Esophagus squamous epithelium (tissue), 5 donors: ENCODE measurements at regions not wholly inside any gene's neighbourhood (a gene's known extent, or its start where the extent isn't known, plus 50 kb on each side); places are given as distances from the start of the nearest gene placed in this dataset.
A peak's percentile ranks its signal among the peaks of the same experiment; 100 is the strongest.

Experiments
- DNase-seq: peaks from one replicate; lab custom pipeline; 2025; lab: John Stamatoyannopoulos, UW
- H3K27ac ChIP-seq, 4 donors: fragments of 200-600 bp; sonication (generic); one replicate each; pipeline ENCODE4 v1.5.1; 2016 to 2019; ENCODE audit warnings: mild to moderate bottlenecking in 1 of 4
- H3K27me3 ChIP-seq, 4 donors: fragments of 200-600 bp; sonication (generic); 1 replicate in 3 of 4; 2 replicates in 1 of 4; pipeline versions ENCODE4 v1.5.1 to v1.6.0; 2017 to 2021; ENCODE audit warnings: antibody characterized with exemption in 1 of 4
- H3K36me3 ChIP-seq, 3 donors: fragments of 200-600 bp; sonication (generic); one replicate each; pipeline ENCODE4 v1.5.1; 2016 to 2019
- H3K4me1 ChIP-seq, 3 donors: fragments of 200-600 bp; sonication (generic); one replicate each; pipeline ENCODE4 v1.5.1; 2017 to 2019
- H3K4me3 ChIP-seq, 4 donors: fragments of 200-600 bp; sonication (generic); 1 replicate in 3 of 4; 2 replicates in 1 of 4; pipeline ENCODE4 v1.5.1; 2016 to 2019; ENCODE audit warnings: mild to moderate bottlenecking in 2 of 4, moderate library complexity in 1 of 4
- H3K9me3 ChIP-seq, 3 donors: fragments of 200-600 bp; sonication (generic); one replicate each; pipeline ENCODE4 v1.5.1; 2016 to 2019
- CTCF ChIP-seq, 6 experiments: fragments of 450-650 bp in 4 of 6; fragments of 200-600 bp in 2 of 6; sonication (generic) in 2 of 6; IDR thresholded peaks; one replicate each; pipeline ENCODE4 v1.5.1; 2016 to 2019; ENCODE audit warnings: antibody characterized with exemption in 6 of 6, mild to moderate bottlenecking in 4 of 6, moderate library complexity in 4 of 6
- POLR2A ChIP-seq, 4 donors: fragments of 450-650 bp; IDR thresholded peaks; one replicate each; pipeline ENCODE4 v1.6.1; 2017; ENCODE audit warnings: antibody characterized with exemption in 4 of 4, mild to moderate bottlenecking in 4 of 4, moderate library complexity in 3 of 4
- WGBS, 2 donors: methylation state at CpG; one replicate each; pipeline ENCODE4 v1.1.5; 2018; 5-methylcytosine and 5-hydroxymethylcytosine counted together
- intact Hi-C: fragments of 100-400 bp; cut with DNase I; formaldehyde crosslinking; loops from one replicate; pipeline ENCODE4 v1.15.0; 2022
- donor health status: DM: yes; HTN: yes; CAD: no.

DNA sequence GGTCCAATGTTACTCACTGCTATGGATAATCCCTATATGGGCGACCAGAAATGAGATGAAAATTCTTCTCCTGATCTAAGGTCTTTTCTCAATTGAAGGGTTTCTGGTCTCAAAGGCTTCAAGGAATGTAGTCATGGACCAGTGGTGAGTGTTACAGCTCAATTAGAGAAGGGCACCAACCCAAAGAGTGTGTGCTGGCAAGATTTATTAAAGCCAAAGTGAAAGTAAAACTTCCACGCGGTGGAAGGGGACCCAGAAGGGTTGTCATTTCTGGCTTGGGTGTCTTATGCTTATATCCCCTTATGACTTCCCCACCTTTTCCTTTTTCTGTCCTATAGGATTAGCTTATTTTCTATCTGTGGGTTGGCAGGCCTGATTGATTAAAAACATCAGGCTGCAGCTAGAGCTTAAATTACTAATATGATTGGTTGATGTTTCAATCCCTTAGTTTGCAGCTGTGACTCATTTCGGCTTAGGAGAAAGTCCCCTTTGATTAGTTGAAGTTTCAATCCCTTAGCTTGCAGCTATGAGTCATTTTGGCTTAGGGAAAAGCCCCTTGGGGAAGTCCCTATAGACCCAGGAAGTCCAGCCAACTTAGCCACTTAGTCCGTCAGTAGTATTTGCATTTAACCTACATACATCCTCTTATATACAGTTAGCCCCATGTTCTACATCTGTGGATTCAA, 179.5 kb upstream of the NLGN4Y start:
- intact Hi-C loops = no loop called here
- Histone ChIP-seq H3K9me3 (no peaks in the 10 kb centered on the region), H3K27ac (no peak overlapping the region), H3K36me3 (no peaks in the 10 kb centered on the region), H3K4me1 (peaks cover 0 to 4% (median 0%) of the 10 kb centered on the region in 3 donors), H3K27me3 (no peaks in the 10 kb centered on the region), H3K4me3 (peak overlapping the region in 1 of 4 donors; percentile 19)
- WGBS, 2 donors = 22% methylated on average over 4 of the region's 5 CpGs; no CpG with 5 or more reads in 1 of the 2 donors
- no peak for DNase-seq
- no peak for TF ChIP-seq CTCF (IDR thresholded peaks at IDR 0.05)
- no peak for TF ChIP-seq POLR2A (IDR thresholded peaks at IDR 0.05)

DNA sequence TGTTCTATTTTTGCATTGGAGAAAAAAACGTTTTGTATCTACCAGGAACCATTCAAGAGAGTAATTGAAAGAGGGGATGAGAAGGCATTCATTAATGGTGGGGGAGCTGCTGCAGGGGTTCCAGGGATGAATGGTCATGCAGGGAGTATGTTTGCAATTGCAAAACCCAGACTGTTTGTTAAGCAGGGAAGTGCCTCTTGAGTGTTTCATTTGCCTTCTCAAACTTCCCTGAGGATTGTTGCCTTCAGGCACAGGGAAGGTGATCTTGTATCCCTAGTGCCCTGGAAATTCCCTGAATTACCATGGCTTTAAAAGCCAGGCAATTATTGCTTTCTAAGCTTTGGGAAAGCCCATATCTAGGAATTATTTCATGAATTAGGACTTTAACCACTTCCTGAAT, 172.7 kb upstream of the NLGN4Y start:
- WGBS, 2 donors = 50% methylated on average over 1 of the region's 1 CpG; no CpG with 5 or more reads in 1 of the 2 donors
- no peaks in the 10 kb centered on the region for H3K27me3 ChIP-seq

GRCh38 chrY:14356154-14356553, 168.2 kb upstream of the NLGN4Y start:
- Histone ChIP-seq H3K4me1 (no peaks in the 10 kb centered on the region), H3K27ac (no peak overlapping the region), H3K36me3 (no peaks in the 10 kb centered on the region), H3K4me3 (no peak overlapping the region), H3K27me3 (no peaks in the 10 kb centered on the region), H3K9me3 (no peaks in the 10 kb centered on the region)
- no peak for DNase-seq
- WGBS, 2 donors = 100% methylated on average over 2 of the region's 2 CpGs; no CpG with 5 or more reads in 1 of the 2 donors
- no peak for TF ChIP-seq CTCF (IDR thresholded peaks at IDR 0.05)
- TF ChIP-seq POLR2A (IDR thresholded peaks at IDR 0.05) = no peak
- intact Hi-C loops = no loop called here

More for the DNA sequence above, 172.7 kb upstream of the NLGN4Y start:
- TF ChIP-seq CTCF (IDR thresholded peaks at IDR 0.05) = no peak
- no peak for TF ChIP-seq POLR2A (IDR thresholded peaks at IDR 0.05)
- Histone ChIP-seq H3K9me3 (no peaks in the 10 kb centered on the region), H3K4me3 (no peak overlapping the region), H3K27ac (no peak overlapping the region), H3K36me3 (no peaks in the 10 kb centered on the region), H3K4me1 (no peaks in the 10 kb centered on the region)
- DNase-seq = no peak
- intact Hi-C loops = no loop called here

DNA sequence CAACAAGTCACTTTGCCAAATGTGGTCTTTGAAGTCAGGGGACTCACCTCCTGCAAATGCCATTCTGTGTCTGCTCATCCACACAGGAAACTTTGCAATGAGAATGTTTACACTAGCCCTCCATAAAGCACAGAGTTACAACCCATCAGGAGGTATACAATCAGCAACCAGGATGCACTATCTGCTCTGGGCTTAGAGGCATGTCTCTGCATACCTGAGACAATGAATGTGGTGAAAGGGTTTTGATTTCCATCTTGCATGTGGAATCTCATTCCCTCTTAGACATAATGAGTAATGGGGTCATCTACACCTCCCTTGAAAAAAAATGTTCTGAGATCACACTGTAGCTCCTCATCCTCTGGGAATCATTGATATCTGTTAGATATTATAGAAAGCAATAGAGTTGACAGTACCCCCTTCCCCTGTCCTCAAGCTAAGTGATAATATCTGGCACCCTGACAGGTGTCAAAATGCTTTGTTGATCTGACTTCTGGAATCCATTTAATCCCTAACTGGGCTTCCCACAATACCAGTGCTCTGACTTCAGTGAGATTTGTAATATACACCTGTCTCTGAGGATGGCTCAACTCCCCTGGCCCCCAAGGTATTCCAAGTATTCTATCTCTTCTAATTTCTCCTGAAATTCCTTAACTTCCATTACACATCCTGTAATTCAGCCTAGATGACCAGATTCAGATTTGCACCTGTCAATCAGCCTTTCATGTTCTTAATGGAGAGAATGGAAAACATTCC, 163.4 kb upstream of the NLGN4Y start:
- H3K4me1 ChIP-seq = no peaks in the 10 kb centered on the region
- no peak for DNase-seq
- no peaks in the 10 kb centered on the region for H3K9me3 ChIP-seq
- H3K27me3 ChIP-seq = no peaks in the 10 kb centered on the region
- intact Hi-C loops = no loop called here
- no peaks in the 10 kb centered on the region for H3K36me3 ChIP-seq
- H3K4me3 ChIP-seq = no peak overlapping the region
- TF ChIP-seq POLR2A (IDR thresholded peaks at IDR 0.05) (no peak), CTCF (IDR thresholded peaks at IDR 0.05) (no peak)
- H3K27ac ChIP-seq = no peak overlapping the region

DNA sequence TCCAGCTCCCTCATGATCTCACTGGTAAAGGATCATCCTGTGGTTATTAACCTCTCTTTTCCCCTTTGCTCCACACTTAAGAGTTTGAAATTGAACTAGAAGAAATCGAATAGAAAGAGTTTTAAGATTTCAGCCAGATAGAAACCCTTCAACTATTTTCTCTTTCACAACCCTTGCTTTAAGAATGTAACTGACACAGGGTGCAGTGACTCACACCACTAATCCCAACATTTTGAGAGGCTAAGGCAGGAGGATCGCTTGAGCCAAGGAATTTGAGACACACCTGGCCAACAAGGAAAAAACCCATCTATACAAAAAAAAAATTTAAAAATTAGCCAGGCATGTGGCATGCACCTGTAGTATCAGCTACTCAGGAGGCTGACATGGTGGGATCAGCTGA, 150.7 kb upstream of the NLGN4Y start:
- H3K27me3 ChIP-seq = no peaks in the 10 kb centered on the region
- 14% methylated on average over 2 of the region's 2 CpGs; no CpG with 5 or more reads in 1 of the 2 donors for WGBS, 2 donors
- no peaks in the 10 kb centered on the region for H3K4me1 ChIP-seq
- intact Hi-C loops = no loop called here
- H3K27ac ChIP-seq = no peak overlapping the region
- no peak for DNase-seq
- H3K4me3 ChIP-seq = no peak overlapping the region
- TF ChIP-seq POLR2A (IDR thresholded peaks at IDR 0.05) (no peak), CTCF (IDR thresholded peaks at IDR 0.05) (no peak)
- H3K9me3 ChIP-seq = no peaks in the 10 kb centered on the region
- no peaks in the 10 kb centered on the region for H3K36me3 ChIP-seq
